HG03159 (cell line): ENCODE measurements at regions not wholly inside any gene's neighbourhood (a gene's known extent, or its start where the extent isn't known, plus 50 kb on each side); places are given as distances from the start of the nearest gene placed in this dataset.

ENCODE experiments used
- ATAC-seq: cut with Tn5 transposase; IDR thresholded peaks from one replicate; pipeline ENCODE4 v1.9.1; 2021; ENCODE audit warnings: mild to moderate bottlenecking, moderate library complexity; ENCODE audit not compliant: unreplicated experiment

DNA sequence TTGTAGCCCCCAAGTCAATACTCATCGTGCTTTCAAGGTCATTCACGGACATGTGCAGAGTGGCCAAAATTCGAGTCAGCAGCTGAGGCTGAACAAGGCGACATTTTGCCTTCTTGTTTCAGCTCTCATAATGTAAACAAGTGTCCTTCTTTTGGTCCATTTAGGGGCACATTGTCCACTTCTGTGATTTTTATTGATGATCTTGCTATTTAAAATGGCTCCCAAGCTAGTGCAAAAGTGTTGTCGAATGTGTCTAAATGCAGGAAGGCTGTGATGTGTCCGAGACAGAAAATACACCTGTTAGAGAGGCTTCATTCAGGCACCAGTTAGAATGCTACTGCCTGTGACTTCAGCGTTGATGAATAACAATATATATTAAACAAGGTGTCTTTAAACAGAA, 405.9 kb downstream of the IRS2 start:
- ATAC-seq, result no peak

- ATAC-seq, result no peak
Measured at GRCh38 chr13:109379930-109380329, 406.5 kb downstream of the IRS2 start.

DNA sequence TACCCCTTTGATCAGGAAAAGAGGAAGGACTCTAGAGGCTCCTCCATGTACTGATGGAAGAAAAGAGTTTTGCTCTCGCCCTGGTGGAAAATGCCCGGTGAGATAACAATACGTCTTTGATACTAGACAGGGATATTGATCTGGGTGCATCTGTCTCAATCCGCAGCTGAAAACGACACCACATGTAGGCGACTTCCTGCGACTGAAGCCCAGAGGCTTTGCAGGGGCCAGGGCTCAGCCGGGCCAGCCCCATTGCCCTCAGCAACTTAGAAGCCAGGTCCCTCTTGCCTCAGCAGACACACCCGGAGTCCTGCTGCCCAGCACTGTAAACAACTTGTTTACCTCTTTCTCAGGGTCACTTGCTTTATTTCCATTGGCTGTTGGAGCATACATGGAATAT, 409.4 kb downstream of the IRS2 start:
- ATAC-seq, result no peak

DNA sequence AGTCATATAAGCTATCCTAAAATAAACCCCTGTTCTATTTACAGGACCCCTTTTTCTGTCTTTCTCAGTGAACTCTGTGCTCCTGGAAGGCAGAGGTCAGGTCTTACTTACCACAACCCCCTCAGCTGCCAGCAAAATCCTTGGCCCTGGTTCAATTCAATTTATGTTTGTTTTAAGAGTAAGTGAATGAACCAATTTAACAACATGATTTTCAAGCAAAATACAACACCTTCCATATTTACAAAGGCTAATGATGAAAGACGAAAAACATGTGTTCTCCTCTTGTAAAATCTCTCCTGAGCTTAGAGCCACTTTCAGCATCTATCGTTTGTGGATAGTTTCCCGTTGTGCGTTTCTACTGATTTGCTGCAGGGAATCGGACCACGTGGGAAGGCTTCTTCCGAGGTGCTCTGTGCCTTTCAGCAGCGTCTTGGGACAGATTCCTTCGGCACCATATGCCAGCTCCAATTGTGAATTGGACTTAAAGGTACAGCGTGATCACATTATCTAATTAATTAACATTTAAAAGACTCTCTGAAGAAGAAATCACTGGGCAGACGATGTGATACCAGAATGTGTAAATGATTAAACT, 411.7 kb downstream of the IRS2 start:
- ATAC-seq, result no peak

- no peak for ATAC-seq
Measured at GRCh38 chr13:109372666-109373065, 413.7 kb downstream of the IRS2 start.

GRCh38 chr13:109371066-109371465, 415.3 kb downstream of the IRS2 start:
- no peak for ATAC-seq

DNA sequence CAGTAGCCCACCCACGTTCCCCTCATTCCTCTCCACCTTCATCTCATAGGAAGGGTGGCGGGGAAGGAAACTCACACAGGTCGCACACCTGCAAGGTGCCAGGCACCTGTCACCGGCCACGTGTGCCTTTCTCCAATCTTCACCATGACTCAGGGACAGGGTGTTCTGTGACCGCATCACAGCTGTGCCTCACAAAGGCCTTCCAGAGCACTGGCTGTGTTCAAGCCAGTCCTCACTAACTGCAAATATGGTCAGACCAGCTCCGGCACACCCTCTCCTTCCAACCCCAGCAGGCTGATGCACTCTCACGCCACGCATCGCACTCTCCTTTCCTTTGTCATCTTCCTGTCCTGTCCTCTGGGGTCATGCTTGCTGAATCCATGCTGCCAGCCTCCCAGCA, 415.9 kb downstream of the IRS2 start:
- ATAC-seq, result no peak

DNA sequence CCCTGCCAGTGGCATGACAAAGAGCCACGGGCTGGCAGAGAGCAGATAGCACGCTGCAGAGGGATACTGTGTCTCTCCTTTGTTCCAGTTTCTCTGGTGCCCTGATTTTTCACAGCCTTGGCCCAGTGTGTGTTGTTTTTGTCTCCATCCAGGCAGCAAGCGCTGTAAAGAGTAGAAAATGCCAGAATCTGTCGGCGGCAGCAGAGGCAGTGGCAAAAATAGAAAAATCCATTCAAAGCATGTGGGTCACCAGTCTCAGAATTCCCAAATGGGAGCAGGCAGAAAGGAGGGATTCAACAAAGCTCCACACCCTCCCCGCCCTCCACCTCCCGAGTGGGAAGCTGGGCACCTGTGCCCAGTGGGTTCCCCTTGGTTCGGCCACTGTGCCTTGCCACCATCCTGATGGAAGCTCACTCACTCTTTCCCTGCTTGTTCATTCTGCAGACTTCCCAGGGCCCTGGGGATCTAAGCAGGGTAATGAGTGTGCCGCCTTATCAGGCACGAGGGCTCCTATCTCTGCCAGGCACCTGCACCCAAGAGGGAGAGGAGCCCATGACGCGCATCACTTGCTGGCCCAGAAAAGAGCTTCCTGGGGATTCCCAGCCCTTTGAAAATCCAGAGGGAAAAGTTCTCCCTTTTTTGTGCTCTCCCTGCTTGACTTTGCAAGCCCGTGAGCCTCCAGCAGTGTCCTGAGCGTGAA, 416.9 kb downstream of the IRS2 start:
- no peak for ATAC-seq

DNA sequence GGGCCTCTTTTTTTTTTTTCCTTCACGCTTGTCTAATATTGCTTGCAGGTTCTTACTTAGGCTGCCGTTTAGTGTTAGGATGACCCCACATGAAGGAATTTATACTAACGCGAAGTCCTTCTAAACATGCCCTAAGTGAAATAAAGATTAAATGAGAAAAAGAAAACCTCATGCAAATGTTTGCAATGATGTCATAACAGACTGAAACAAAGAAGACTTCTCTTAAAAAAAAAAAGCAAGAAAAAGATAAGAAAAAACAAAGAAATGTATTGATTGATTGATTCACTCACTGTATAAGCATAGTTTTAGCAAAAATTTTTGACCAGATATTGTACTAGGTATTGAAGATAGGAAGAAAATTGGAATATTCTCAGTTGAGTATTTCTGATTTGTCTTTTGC, 418.2 kb downstream of the IRS2 start:
- no peak for ATAC-seq

- ATAC-seq, result no peak
Measured at GRCh38 chr13:109366525-109366924, 419.9 kb downstream of the IRS2 start.

- no peak for ATAC-seq
Measured at GRCh38 chr13:109363431-109363830, 423.0 kb downstream of the IRS2 start.

- no peak for ATAC-seq
Measured at GRCh38 chr13:109362616-109363015, 423.8 kb downstream of the IRS2 start.

- no peak for ATAC-seq
Measured at GRCh38 chr13:109361562-109362289, 424.7 kb downstream of the IRS2 start.

DNA sequence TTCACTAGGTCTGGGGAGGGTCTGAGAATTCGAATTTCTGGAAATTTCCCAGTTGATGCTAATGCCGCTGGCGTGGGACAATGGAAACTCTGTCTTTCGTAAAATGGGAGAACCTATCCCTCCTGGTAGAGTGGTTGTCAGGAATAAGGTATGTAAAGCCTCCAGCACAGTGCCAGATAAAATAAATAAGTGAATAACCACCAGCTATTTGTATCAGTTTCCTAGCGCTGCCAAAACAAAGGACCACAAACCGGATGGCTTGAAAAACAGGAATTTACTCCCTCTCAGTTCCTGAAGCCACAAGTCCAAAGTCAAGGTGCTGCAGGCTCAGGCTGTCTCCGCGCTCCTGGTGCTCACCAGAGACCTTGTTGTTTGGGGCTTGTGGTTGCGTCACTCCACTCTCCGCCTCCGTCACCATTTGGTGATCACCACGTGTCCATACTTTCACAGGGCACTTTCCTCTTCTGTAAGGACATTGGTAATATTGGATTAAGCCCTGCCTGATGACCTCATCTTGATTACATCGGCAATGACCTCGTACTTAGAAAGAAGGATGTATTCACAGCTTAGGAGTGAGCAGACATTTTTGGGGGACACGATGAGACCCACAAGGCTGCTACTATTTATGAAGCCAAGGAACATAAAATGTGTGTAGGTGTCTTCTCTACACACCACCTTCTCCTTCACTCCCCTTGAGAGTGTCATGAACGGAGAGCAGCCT, 428.5 kb downstream of the IRS2 start:
- no peak for ATAC-seq

DNA sequence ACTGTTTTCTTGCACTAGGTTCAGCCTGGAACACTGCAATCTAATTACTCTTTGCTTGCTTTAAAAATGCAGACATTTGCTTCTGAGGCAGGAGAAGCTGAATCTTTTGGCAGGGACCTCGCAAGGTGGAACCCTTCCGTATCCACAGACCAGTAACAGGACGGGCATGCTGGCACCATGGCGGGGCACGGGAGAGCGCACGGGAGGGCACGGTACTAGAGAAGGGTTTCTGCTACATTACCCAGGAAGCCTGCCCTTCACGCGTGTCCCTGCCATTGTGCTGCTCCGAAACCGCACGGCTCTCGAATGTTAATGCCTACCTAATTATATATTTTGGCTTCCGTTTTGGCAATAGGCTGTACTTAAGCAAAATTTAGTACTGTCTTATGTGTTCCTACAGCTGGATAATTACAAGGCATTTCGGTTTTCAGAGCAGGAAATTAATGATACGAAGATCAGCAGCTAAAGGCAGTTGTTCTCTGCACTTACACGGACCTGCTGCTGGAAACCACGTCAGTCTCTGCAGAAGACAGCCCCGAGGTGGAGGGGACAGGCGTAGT, 430.4 kb downstream of the IRS2 start:
- no peak for ATAC-seq

GRCh38 chr13:109355166-109355565, 431.2 kb downstream of the IRS2 start:
- ATAC-seq, result no peak

DNA sequence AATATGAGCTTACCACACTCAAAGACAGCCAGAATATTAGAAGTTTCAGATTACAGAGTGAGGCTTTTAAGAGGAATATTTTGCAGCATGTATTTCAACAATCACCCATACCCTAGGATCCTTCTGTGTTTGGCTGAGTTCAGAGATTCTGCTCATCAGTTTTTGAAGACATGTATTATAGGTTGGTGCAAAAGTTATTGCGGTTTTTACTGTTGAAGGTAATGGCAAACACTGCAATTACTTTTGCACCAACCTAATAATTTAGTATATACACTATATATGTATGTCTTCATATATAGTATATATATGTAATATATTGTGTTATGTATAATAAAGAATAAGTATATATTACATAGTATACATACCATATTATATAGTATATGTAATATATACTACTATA, 435.1 kb downstream of the IRS2 start:
- ATAC-seq, result no peak

GRCh38 chr13:109348519-109349258, 437.7 kb downstream of the IRS2 start:
- no peak for ATAC-seq

DNA sequence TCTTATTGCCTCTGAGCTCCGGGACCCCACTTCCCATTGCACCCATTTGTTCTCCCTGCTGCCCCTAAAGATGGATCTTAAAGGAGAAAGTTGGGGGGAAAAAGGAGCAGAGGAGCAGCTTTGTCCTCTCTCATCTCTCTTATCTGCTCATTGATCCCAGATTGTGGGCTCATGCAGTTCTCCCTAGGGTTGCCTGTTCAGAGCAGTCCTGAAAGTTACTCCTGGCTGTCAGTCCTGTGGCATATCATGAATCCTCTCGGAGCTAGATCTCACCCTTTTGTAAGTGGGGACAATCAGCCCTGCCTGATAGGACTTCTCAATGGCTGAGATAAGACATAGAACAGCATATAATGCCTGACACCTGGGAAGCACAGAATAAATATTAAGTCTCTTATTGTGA, 440.3 kb downstream of the IRS2 start:
- ATAC-seq, result no peak

- no peak for ATAC-seq
Measured at GRCh38 chr13:109345433-109345941, 440.9 kb downstream of the IRS2 start.
